OCI-LY7 (cell line): ENCODE measurements at regions not wholly inside any gene's neighbourhood (a gene's known extent, or its start where the extent isn't known, plus 50 kb on each side); places are given as distances from the start of the nearest gene placed in this dataset.

Source experiments
- BruUV-seq: library from RNA; stranded (reverse); fragments of 400-500 nt; replicated peaks from 2 replicates; lab custom pipeline; 2021; lab: Mats Ljungman, UMichigan
- CTCF ChIA-PET: fragments of 300-600 bp; sonication (Branson Sonifier 250); formaldehyde crosslinking; loops from one replicate; lab custom pipeline; 2022; ENCODE audit warnings: antibody characterized with exemption; ENCODE audit not compliant: unreplicated experiment; lab: Charles Lee
- POLR2A ChIA-PET: fragments of 300-600 bp; sonication (Branson Sonifier 250); formaldehyde crosslinking; loops from one replicate; lab custom pipeline; 2022; ENCODE audit warnings: antibody characterized with exemption; lab: Charles Lee
- DNase-seq: peaks from one replicate; pipeline ENCODE4 v3.0.0-alpha.2; 2015; ENCODE audit warnings: low spot score
- H2AFZ ChIP-seq: fragments of 200-600 bp; sonication (generic), shearing (Covaris generic); 2 replicates; pipeline ENCODE4 v1.6.1; 2014; ENCODE audit warnings: mild to moderate bottlenecking, antibody characterized with exemption, low read length, moderate library complexity
- H3K27ac ChIP-seq: fragments of 200-600 bp; sonication (generic); 2 replicates; pipeline ENCODE4 v1.5.1; 2014; ENCODE audit warnings: mixed run types, low read depth, mild to moderate bottlenecking, moderate library complexity, low read length, inconsistent platforms; ENCODE audit not compliant: poor library complexity, severe bottlenecking
- H3K36me3 ChIP-seq: fragments of 200-600 bp; sonication (generic); 2 replicates; pipeline ENCODE4 v1.6.1; 2014; ENCODE audit warnings: mild to moderate bottlenecking, antibody characterized with exemption, low read length, moderate library complexity, mixed read lengths; ENCODE audit not compliant: insufficient read depth
- H3K4me1 ChIP-seq: fragments of 200-600 bp; sonication (generic); 2 replicates; pipeline ENCODE4 v1.5.1; 2014; ENCODE audit warnings: mild to moderate bottlenecking, low read length; ENCODE audit not compliant: insufficient read depth, poor library complexity, severe bottlenecking
- H3K4me2 ChIP-seq: fragments of 200-600 bp; sonication (generic); 2 replicates; pipeline ENCODE4 v1.6.1; 2014; ENCODE audit warnings: mild to moderate bottlenecking, low read length
- H3K4me3 ChIP-seq: fragments of 200-600 bp; sonication (generic); 2 replicates; pipeline ENCODE4 v1.5.1; 2014; ENCODE audit warnings: mild to moderate bottlenecking, low read depth, low read length; ENCODE audit not compliant: poor library complexity, severe bottlenecking
- H3K79me2 ChIP-seq: fragments of 200-600 bp; sonication (generic); 2 replicates; pipeline ENCODE4 v1.6.1; 2016; ENCODE audit warnings: low read depth, mild to moderate bottlenecking, low read length, moderate library complexity, mixed read lengths; ENCODE audit not compliant: insufficient read depth
- H3K9me2 ChIP-seq: fragments of 200-600 bp; sonication (generic); 2 replicates; pipeline ENCODE4 v1.6.1; 2016; ENCODE audit warnings: mild to moderate bottlenecking, low read length, mixed read lengths; ENCODE audit not compliant: insufficient read depth
- H3K9me3 ChIP-seq: fragments of 200-600 bp; sonication (generic); 2 replicates; pipeline ENCODE4 v1.6.1; 2014; ENCODE audit warnings: mild to moderate bottlenecking, mixed run types, low read length, mixed read lengths
- H4K20me1 ChIP-seq: fragments of 200-600 bp; sonication (generic); 2 replicates; pipeline ENCODE4 v1.6.1; 2014; ENCODE audit warnings: mild to moderate bottlenecking, antibody characterized with exemption, low read length, moderate library complexity, mixed read lengths; ENCODE audit not compliant: insufficient read depth
- CTCF ChIP-seq: fragments of 200-600 bp; sonication (generic); conservative IDR thresholded peaks from 2 replicates; pipeline ENCODE4 v1.5.1; 2014; ENCODE audit warnings: mild to moderate bottlenecking, antibody characterized with exemption, low read length, moderate library complexity, mixed read lengths
- EZH2phosphoT487 ChIP-seq: fragments of 200-600 bp; sonication (generic); IDR thresholded peaks from 2 replicates; pipeline ENCODE4 v1.6.1; 2018; ENCODE audit warnings: low read depth, borderline replicate concordance, mild to moderate bottlenecking, mixed run types, antibody characterized with exemption, low read length, moderate library complexity, mixed read lengths
- intact Hi-C: fragments of 100-400 bp; cut with micrococcal nuclease; formaldehyde crosslinking; loops from one replicate; pipeline ENCODE4 v1.10.0; 2022; ENCODE audit not compliant: unreplicated experiment

DNA sequence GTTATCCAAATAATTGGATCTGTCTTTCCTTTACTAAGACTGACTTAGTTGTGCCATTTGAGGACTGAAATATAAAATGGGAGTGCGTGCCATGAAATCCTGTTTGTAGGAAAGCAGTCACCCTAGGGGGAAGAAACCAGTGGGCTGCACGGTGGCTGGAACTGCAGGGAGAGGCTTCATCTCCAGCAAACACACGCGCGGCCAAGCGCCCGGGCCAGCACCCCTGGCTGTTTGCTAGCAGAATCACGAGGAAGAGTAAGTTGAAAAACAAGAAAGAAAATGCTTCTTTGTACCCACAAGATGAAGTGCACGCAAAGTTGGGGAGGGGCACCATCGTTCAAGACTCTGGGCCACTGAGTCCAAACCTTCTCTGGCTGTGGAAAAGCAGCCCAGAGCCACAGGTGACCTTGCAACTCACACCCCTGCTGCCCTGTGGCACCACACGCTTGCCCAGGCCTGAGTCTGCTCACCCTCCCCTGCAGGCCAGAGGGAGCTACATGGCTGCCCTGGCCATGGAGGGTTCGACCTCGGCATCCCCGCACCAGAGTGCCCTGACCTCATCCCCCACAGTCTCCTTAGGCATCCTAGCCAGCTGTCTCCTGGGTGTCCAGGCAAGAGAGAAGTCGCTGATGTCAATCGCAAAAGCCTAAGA, 55.2 kb downstream of the IRX2 start:
- H3K27ac ChIP-seq: no peak overlapping the region
- no peaks in the 10 kb centered on the region for H3K36me3 ChIP-seq
- H3K4me1 ChIP-seq: no peaks in the 10 kb centered on the region
- ChIA-PET POLR2A (no interaction called here), CTCF (no interaction called here)
- H2AFZ ChIP-seq: no peak overlapping the region
- no peak overlapping the region for H3K4me2 ChIP-seq
- no peaks in the 10 kb centered on the region for H3K9me2 ChIP-seq
- H3K9me3 ChIP-seq: no peaks in the 10 kb centered on the region
- no peak overlapping the region for H3K4me3 ChIP-seq
- no peaks in the 10 kb centered on the region for H4K20me1 ChIP-seq
- no TSS peak for BruUV-seq
- TF ChIP-seq EZH2phosphoT487 (no peak), CTCF (no peak)
- H3K79me2 ChIP-seq: no peaks in the 10 kb centered on the region
- intact Hi-C loops: no loop called here
- no peak for DNase-seq

DNA sequence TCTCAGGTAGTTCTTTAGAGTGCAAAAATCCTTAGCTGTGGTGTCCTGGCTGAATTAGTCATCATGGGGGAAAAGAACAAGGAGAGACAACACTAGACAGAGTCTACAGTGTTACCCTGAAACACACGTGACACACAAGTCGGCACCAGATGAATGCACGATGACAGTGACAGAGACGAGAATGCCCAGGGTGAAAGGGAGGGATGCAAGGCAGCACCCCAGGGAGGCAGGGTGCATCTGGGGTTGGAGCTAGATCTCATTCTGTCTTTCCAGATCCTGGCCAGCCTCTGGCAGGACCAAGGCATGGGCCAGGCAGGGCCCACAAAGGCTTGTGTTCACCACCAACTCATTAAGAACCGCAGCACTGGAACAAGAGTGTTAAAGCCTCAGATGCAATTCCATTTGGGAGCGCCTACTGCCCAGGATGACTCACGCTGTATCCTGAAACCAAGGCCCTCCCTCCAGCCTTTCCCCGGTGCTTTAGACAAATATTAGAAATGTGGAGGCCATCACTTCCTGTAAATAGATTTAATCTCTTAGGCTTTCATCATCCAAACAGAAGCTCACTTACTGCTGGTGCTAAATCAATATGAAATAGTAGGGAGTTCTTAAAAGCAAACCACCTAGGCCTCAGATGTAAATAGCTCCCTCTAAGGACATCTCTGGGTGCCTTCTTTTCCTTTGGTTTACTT, 56.1 kb downstream of the IRX2 start:
- H3K36me3 ChIP-seq: no peaks in the 10 kb centered on the region
- H3K4me2 ChIP-seq: no peak overlapping the region
- no peak overlapping the region for H3K27ac ChIP-seq
- BruUV-seq: no TSS peak
- H3K79me2 ChIP-seq: no peaks in the 10 kb centered on the region
- no peaks in the 10 kb centered on the region for H4K20me1 ChIP-seq
- H2AFZ ChIP-seq: no peak overlapping the region
- no peak for DNase-seq
- H3K4me3 ChIP-seq: no peak overlapping the region
- POLR2A ChIA-PET: no interaction called here
- CTCF ChIA-PET: no interaction called here
- H3K9me2 ChIP-seq: no peaks in the 10 kb centered on the region
- H3K4me1 ChIP-seq: no peaks in the 10 kb centered on the region
- TF ChIP-seq CTCF (no peak), EZH2phosphoT487 (no peak)
- intact Hi-C loops: no loop called here
- no peaks in the 10 kb centered on the region for H3K9me3 ChIP-seq

- DNase-seq: no peak
- Histone ChIP-seq H3K4me1 (no peaks in the 10 kb centered on the region), H3K79me2 (no peaks in the 10 kb centered on the region), H2AFZ (no peak overlapping the region), H3K36me3 (no peaks in the 10 kb centered on the region), H3K4me3 (no peak overlapping the region), H4K20me1 (no peaks in the 10 kb centered on the region), H3K27ac (no peak overlapping the region), H3K4me2 (no peak overlapping the region), H3K9me2 (no peaks in the 10 kb centered on the region), H3K9me3 (no peaks in the 10 kb centered on the region)
- intact Hi-C loops: no loop called here
- ChIA-PET CTCF (no interaction called here), POLR2A (no interaction called here)
- no peak for TF ChIP-seq CTCF
- TF ChIP-seq EZH2phosphoT487: no peak
- no TSS peak for BruUV-seq
These were observed 59.9 kb downstream of the IRX2 start for GRCh38 chr5:2691530-2691929.
